ENCODE measurements at regions not wholly inside any gene's neighbourhood (a gene's known extent, or its start where the extent isn't known, plus 50 kb on each side); places are given as distances from the start of the nearest gene placed in this dataset.

DNA sequence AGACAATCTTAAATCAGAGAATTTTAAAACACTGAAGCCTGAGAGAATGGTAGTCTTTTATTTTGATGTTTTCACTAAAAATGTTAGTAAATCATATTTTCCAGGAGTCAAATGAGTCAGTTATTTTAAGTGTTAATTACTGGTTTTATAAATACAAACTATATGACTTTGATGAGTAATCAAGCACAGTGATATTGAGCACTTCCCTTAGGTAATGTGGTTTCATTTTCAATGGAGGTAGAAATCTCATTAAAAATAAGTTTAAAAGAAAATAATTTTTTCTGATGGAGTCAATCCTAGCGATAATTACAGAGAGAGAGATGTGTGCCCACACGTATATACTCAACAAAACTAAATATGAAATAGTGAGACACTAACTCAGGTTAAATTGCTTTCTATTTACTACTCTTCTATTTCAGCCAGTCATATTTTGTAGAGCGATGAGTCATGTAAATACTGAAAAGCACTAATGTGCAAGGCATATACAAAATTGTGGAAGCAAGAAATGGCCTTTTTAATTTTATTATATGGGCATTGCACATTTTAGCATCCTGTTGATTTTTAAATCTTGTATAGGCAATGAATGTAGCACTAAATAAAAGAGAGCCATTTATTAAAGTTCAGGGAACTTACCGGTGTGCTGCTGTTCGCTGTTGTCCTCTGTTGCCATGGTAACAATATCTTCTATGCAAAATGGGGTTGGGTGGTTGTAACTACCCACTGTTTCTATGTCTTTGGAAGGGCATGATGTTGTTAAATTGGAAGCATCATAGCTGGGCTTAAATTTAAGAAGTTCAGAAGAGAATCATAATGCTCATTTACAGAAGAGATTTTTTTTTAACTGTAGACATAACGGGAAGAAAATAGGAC is 513.7 kb downstream of the TLL1 start:
- TF ChIP-seq ZNF605 (CRISPR knock-in tag; IDR thresholded peaks at IDR 0.05) = no peak
- TF ChIP-seq, protein P1, sequence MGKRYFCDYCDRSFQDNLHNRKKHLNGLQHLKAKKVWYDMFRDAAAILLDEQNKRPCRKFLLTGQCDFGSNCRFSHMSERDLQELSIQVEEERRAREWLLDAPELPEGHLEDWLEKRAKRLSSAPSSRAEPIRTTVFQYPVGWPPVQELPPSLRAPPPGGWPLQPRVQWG (CRISPR knock-in tag; IDR thresholded peaks at IDR 0.05; ENCODE audit: borderline replicate concordance, low read depth) = no peak
- TF ChIP-seq RAD51 (IDR thresholded peaks at IDR 0.05; ENCODE audit: borderline replicate concordance) = no peak
- TF ChIP-seq MYC (CRISPR knock-in tag; IDR thresholded peaks at IDR 0.05; ENCODE audit: borderline replicate concordance) = no peak
- TF ChIP-seq CEBPB (IDR thresholded peaks at IDR 0.05; ENCODE audit: borderline replicate concordance, low read depth, low read length) = no peak
- TF ChIP-seq, protein P2, sequence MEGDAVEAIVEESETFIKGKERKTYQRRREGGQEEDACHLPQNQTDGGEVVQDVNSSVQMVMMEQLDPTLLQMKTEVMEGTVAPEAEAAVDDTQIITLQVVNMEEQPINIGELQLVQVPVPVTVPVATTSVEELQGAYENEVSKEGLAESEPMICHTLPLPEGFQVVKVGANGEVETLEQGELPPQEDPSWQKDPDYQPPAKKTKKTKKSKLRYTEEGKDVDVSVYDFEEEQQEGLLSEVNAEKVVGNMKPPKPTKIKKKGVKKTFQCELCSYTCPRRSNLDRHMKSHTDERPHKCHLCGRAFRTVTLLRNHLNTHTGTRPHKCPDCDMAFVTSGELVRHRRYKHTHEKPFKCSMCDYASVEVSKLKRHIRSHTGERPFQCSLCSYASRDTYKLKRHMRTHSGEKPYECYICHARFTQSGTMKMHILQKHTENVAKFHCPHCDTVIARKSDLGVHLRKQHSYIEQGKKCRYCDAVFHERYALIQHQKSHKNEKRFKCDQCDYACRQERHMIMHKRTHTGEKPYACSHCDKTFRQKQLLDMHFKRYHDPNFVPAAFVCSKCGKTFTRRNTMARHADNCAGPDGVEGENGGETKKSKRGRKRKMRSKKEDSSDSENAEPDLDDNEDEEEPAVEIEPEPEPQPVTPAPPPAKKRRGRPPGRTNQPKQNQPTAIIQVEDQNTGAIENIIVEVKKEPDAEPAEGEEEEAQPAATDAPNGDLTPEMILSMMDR (CRISPR knock-in tag; IDR thresholded peaks at IDR 0.05) = no peak
- TF ChIP-seq TCF7 (IDR thresholded peaks at IDR 0.05; ENCODE audit: low read depth) = no peak
- TF ChIP-seq ZIK1 (CRISPR knock-in tag; IDR thresholded peaks at IDR 0.05; ENCODE audit: borderline replicate concordance, low read depth) = no peak
- no peak for TF ChIP-seq POLR2A (IDR thresholded peaks at IDR 0.05; ENCODE audit: insufficient read depth in 1 of 2, low read depth in 2 of 2, low read length in 2 of 2)
